ENCODE measurements at regions not wholly inside any gene's neighbourhood (a gene's known extent, or its start where the extent isn't known, plus 50 kb on each side); places are given as distances from the start of the nearest gene placed in this dataset.

DNA sequence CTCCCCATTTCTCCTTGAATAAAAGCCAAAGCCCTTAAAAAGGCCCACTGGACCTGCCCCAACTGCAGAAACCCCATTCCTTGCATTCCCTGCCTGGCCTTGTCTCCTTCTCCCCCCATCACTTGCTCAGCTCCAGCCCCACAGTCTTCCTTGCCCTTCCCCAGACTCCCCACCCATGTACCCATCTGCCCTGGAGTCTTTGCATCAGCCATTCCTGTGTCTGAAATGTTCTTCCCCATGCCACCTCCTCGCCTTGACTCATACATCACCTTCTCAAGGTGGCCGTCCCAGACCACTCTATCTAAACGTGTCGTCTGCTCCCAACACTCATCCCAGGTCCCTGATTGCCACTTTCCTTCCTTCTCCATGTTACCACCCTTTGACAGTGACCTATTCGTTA, 77.4 kb upstream of the SHANK2 start:
- TF ChIP-seq, protein P1, sequence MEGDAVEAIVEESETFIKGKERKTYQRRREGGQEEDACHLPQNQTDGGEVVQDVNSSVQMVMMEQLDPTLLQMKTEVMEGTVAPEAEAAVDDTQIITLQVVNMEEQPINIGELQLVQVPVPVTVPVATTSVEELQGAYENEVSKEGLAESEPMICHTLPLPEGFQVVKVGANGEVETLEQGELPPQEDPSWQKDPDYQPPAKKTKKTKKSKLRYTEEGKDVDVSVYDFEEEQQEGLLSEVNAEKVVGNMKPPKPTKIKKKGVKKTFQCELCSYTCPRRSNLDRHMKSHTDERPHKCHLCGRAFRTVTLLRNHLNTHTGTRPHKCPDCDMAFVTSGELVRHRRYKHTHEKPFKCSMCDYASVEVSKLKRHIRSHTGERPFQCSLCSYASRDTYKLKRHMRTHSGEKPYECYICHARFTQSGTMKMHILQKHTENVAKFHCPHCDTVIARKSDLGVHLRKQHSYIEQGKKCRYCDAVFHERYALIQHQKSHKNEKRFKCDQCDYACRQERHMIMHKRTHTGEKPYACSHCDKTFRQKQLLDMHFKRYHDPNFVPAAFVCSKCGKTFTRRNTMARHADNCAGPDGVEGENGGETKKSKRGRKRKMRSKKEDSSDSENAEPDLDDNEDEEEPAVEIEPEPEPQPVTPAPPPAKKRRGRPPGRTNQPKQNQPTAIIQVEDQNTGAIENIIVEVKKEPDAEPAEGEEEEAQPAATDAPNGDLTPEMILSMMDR (IDR thresholded peaks at IDR 0.05) = no peak
- Histone ChIP-seq H3K27ac (no peak overlapping the region), H3K4me3 (no peak overlapping the region)
- DNase-seq (ENCODE audit: low spot score) = no peak

DNA sequence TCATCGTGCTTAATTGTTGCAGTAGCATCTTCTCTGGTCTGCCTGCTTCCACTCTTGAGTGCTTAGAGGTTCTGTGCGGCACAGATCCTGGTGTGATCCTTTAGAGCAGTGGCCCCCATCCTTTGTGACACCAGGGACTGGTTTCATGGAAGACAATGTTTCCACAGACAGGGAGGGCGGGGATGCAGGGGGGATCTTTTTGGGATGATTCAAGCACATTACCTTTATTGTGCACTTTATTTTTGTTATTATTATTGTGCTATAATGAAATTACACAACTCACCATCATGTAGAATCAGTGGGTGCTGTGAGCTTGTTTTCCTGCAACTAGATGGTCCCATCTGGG, 76.8 kb upstream of the SHANK2 start:
- DNase-seq (ENCODE audit: low spot score) = no peak
- H3K27ac ChIP-seq = no peak overlapping the region
- no peak overlapping the region for H3K4me3 ChIP-seq
- TF ChIP-seq, protein P1 (IDR thresholded peaks at IDR 0.05) = no peak

DNA sequence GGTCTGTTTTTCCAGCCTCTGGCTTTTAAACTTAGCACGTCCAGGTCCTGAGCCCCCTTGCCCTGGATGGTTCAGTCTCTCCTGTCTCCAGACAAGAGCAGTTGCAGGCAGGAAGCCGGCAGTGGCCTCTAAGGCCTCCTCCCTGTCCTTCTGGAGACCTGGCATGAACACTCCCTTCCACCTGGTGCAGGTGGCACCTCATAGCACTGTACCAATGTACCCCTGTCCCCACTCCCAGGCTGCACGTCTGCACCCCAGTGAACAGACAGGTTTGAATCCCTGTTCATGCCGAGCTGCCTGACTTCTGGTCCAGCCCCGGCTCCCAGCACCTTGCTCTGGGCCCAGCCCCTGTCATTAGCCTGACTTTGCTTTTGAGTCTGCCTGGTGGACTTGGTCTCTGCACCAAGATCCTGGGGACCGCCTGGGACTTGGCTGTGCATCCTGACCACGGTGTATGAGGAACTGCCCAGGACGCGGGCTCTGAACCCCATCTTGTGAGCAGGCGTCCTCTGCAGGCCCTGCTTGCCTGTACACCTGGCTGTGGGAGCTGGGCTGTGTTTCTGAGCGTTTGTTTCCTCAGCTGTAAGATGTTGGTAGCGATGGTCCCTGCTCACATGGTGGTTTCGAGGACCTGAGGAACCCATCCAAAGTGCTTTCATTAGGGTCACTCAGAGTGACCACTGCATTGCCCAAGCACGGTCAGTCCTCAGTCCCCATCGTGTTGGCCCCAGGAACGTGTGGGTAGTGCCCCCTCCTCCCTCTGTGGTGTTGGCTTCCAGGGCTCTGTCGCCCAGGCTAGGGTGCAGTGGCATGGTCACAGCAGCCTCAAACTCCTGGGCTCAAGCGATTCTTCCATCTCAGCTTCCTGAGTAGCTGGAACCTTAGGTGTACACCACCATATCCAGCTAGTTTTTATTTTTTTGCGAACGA, 75.0 kb upstream of the SHANK2 start:
- no peak for DNase-seq (ENCODE audit: low spot score)
- TF ChIP-seq, protein P1 (IDR thresholded peaks at IDR 0.05) = no peak
- Histone ChIP-seq H3K27ac (no peak overlapping the region), H3K4me3 (no peak overlapping the region)

DNA sequence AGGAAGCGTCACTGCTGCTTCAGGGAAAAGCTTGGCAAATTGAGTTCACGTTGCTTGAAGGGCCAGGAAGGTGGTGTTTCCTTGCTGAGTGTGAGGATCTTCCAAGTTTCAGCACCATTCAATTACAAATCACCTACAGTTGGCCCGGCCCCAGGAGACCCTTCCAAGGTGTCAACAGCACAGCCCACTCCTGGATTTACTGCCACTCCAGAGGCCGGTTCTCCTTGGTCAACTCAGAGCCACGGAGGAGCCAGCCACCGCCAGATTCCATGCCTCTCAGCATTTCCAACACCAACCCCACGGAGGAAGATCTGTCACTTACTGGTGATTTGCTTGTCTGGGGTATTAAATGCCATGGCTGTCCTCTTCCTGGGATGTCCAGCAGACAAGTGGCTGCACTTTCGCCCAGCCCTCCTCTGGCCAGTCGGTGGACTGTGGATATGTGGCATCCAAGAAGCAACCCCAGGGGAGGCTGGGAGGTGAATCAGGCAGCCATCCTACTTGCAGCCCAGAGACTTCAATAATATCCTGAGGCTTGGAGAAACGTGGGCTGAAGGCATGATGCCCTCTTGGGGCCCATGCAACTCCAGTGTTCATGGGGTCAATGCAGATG, 74.1 kb upstream of the SHANK2 start:
- no peak for DNase-seq (ENCODE audit: low spot score)
- TF ChIP-seq, protein P1 (IDR thresholded peaks at IDR 0.05) = no peak
- no peak overlapping the region for H3K4me3 ChIP-seq
- no peak overlapping the region for H3K27ac ChIP-seq

DNA sequence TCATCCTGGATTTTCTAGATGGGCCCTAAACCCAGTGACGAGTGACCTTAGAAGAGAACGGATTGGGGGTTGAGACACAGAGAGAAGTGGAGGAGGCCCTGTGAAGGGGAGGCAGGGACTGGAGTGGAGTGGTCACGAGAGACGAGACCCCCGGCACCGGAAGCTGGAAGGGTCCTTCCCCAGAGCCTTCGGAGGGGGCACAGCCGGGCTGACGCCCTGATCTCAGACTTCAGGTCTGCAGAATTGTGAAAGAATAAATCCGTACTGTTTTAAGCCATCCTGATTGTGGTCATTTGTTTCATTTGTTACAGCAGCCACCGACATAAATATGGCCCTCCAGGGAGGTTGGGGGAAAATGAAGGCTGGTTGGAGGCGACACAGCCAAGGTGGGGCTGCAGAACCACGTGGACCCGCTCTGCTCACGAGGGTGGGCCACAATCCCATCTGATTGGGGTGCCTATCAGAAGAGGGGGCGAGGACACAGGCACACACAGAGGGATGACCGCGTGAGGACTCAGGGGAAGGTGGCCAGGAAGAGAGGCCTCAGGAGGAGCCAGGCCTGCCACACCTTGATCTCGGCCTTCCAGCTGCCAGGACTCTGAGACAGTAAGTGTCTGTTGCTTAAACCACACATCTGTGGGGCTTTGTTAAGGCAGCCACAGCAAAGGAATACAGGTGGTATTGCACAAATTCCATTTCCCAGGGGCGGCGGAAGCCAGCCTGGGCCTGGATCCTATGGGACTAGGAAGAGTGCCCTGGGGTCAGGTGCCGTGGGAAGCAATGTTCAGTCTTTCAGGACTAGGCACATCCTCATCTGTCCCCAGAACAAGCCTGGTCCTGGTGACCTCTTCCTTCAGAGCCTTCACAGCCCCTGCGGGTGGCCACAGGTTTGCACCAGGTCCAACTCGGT, 73.3 kb upstream of the SHANK2 start:
- no peak for DNase-seq (ENCODE audit: low spot score)
- H3K27ac ChIP-seq = no peak overlapping the region
- TF ChIP-seq, protein P1 (IDR thresholded peaks at IDR 0.05) = no peak

DNA sequence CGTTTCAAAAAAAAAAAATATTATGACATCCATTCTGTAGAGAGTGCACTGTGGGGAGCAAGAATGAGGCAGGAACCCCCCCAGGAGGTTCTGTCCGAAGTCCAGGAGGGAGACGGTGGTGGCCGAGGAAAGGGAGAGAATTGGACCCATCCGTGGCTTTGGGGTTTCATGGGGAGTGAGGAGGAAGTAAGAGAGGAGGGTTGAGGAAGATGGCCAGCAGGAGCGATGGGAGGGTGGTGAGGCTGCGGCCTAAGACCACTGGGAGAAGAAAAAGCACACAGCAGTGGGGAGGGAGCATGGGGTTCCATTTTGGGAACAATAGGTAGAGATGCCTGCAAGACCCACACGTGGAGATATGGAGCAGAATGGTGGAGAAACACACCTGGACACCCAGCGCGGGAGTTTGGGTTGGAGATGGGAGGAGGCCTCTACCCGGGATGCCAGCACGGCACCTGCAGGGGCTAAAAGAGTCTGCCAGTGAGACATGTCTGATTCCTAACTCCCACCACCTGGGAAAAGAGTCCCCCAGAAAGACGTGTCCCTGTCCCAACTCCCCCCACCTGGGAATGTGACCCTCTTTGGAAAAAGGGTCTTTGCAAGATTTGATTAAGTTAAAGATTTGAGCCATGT, 72.5 kb upstream of the SHANK2 start:
- no peak overlapping the region for H3K27ac ChIP-seq
- TF ChIP-seq, protein P1 (IDR thresholded peaks at IDR 0.05) = no peak
- no peak overlapping the region for H3K4me3 ChIP-seq
- DNase-seq (ENCODE audit: low spot score) = no peak

More for the DNA sequence above, 73.3 kb upstream of the SHANK2 start:
- no peak overlapping the region for H3K4me3 ChIP-seq
